ENCODE measurements at regions not wholly inside any gene's neighbourhood (a gene's known extent, or its start where the extent isn't known, plus 50 kb on each side); places are given as distances from the start of the nearest gene placed in this dataset.

- Histone ChIP-seq H3K9me3 (no peaks in the 10 kb centered on the region), H3K4me3 (no peak overlapping the region)
- no peak for TF ChIP-seq CTCF (IDR thresholded peaks at IDR 0.05)
Measured at GRCh38 chr15:93144463-93145236, 55.6 kb upstream of the RGMA start.

GRCh38 chr15:93143186-93143585 is 54.2 kb upstream of the RGMA start:
- intact Hi-C loops (cut with DNase I) = no loop called here
- Histone ChIP-seq H3K4me1 (no peaks in the 10 kb centered on the region), H3K9ac (ENCODE audit: low read depth in 2 of 2, low read length in 2 of 2) (no peak overlapping the region), H3K27ac (no peak overlapping the region), H3K9me3 (no peaks in the 10 kb centered on the region), H3K27me3 (no peaks in the 10 kb centered on the region), H3K4me3 (no peak overlapping the region), H3K36me3 (no peaks in the 10 kb centered on the region)
- DNase-seq = no peak
- no peak for TF ChIP-seq CTCF (IDR thresholded peaks at IDR 0.05)

More at GRCh38 chr15:93144463-93145236, 55.6 kb upstream of the RGMA start:
- no peak overlapping the region for H3K9ac ChIP-seq (ENCODE audit: low read depth in 2 of 2, low read length in 2 of 2)
- H3K36me3 ChIP-seq = no peaks in the 10 kb centered on the region
- intact Hi-C loops (cut with DNase I) = no loop called here
- H3K27ac ChIP-seq = no peak overlapping the region
- no peak for DNase-seq
- no peaks in the 10 kb centered on the region for H3K4me1 ChIP-seq
- H3K27me3 ChIP-seq = no peaks in the 10 kb centered on the region

GRCh38 chr15:93141371-93141794 is 52.4 kb upstream of the RGMA start:
- Histone ChIP-seq H3K27me3 (no peaks in the 10 kb centered on the region), H3K9me3 (no peaks in the 10 kb centered on the region), H3K4me3 (no peak overlapping the region), H3K36me3 (no peaks in the 10 kb centered on the region), H3K9ac (ENCODE audit: low read depth in 2 of 2, low read length in 2 of 2) (no peak overlapping the region), H3K4me1 (no peaks in the 10 kb centered on the region), H3K27ac (no peak overlapping the region)
- DNase-seq = no peak
- TF ChIP-seq CTCF (IDR thresholded peaks at IDR 0.05) = no peak
- intact Hi-C loops (cut with DNase I) = no loop called here

- H3K36me3 ChIP-seq = no peaks in the 10 kb centered on the region
- no peak overlapping the region for H3K27ac ChIP-seq
- no peak overlapping the region for H3K9ac ChIP-seq (ENCODE audit: low read depth in 2 of 2, low read length in 2 of 2)
- TF ChIP-seq CTCF (IDR thresholded peaks at IDR 0.05) = no peak
- intact Hi-C loops (cut with DNase I) = no loop called here
- H3K4me3 ChIP-seq = no peak overlapping the region
- no peaks in the 10 kb centered on the region for H3K27me3 ChIP-seq
- H3K9me3 ChIP-seq = no peaks in the 10 kb centered on the region
- DNase-seq = no peak
- H3K4me1 ChIP-seq = no peaks in the 10 kb centered on the region
Measured at GRCh38 chr15:93139436-93139835, 50.4 kb upstream of the RGMA start.

- Histone ChIP-seq H3K4me3 (no peak overlapping the region), H3K27me3 (no peaks in the 10 kb centered on the region), H3K9ac (ENCODE audit: low read depth in 2 of 2, low read length in 2 of 2) (no peak overlapping the region), H3K27ac (no peak overlapping the region), H3K9me3 (no peaks in the 10 kb centered on the region), H3K4me1 (no peaks in the 10 kb centered on the region), H3K36me3 (no peaks in the 10 kb centered on the region)
- no peak for TF ChIP-seq CTCF (IDR thresholded peaks at IDR 0.05)
- no peak for DNase-seq
- intact Hi-C loops (cut with DNase I) = no loop called here
Measured at GRCh38 chr15:93138681-93139250, 49.8 kb upstream of the RGMA start.
